Transverse colon (tissue), 4 donors: ENCODE measurements at regions not wholly inside any gene's neighbourhood (a gene's known extent, or its start where the extent isn't known, plus 50 kb on each side); places are given as distances from the start of the nearest gene placed in this dataset.

ENCODE experiments used
- DNase-seq: peaks from one replicate; pipeline ENCODE4 v3.0.0-alpha.2; 2019
- H3K27ac ChIP-seq, 4 donors: fragments of 200-600 bp; sonication (generic); 2 replicates each; pipeline ENCODE4 v1.5.1; 2016 to 2018; ENCODE audit warnings: inconsistent platforms in 4 of 4
- H3K27me3 ChIP-seq: fragments of 200-600 bp; sonication (generic); 2 replicates; pipeline ENCODE4 v1.5.1; 2017; ENCODE audit warnings: inconsistent platforms
- H3K36me3 ChIP-seq, 4 donors: fragments of 200-600 bp; sonication (generic); 2 replicates each; pipeline ENCODE4 v1.5.1; 2017 to 2019; ENCODE audit warnings: inconsistent platforms in 4 of 4
- H3K4me1 ChIP-seq, 4 donors: fragments of 200-600 bp; sonication (generic); 2 replicates each; pipeline ENCODE4 v1.5.1; 2017 to 2020; ENCODE audit warnings: inconsistent platforms in 4 of 4
- H3K4me3 ChIP-seq, 4 donors: fragments of 200-600 bp; sonication (generic); 1 replicate in 1 of 4; 2 replicates in 3 of 4; pipeline versions ENCODE4 v1.5.1 to v1.6.1; 2017 to 2019; ENCODE audit warnings: inconsistent platforms in 4 of 4
- H3K9me3 ChIP-seq, 2 donors: fragments of 200-600 bp; sonication (generic); 2 replicates each; pipeline ENCODE4 v1.5.1; 2017 to 2019; ENCODE audit warnings: inconsistent platforms in 2 of 2
- EP300 ChIP-seq: sonication (generic); formaldehyde crosslinking; IDR thresholded peaks from one replicate; pipeline ENCODE4 v1.6.1; 2017; ENCODE audit warnings: antibody characterized with exemption, low read depth
- POLR2A ChIP-seq: fragments of 450-650 bp; IDR thresholded peaks from one replicate; pipeline ENCODE4 v1.6.1; 2016; ENCODE audit warnings: antibody characterized with exemption, mild to moderate bottlenecking, moderate library complexity
- POLR2AphosphoS5 ChIP-seq, 3 donors: sonication (generic); formaldehyde crosslinking; IDR thresholded peaks; one replicate each; pipeline ENCODE4 v1.6.1; 2016; ENCODE audit warnings: antibody characterized with exemption in 3 of 3
- WGBS, 2 donors: methylation state at CpG; one replicate each; pipeline ENCODE4 v1.1.5; 2018; ENCODE audit warnings: low coverage in 1 of 2; 5-methylcytosine and 5-hydroxymethylcytosine counted together
- in situ Hi-C, 4 donors: fragments of 200-750 bp; cut with MboI; loops; one replicate each; pipeline versions ENCODE4 v1.15.0 to v1.15.1; 2017; ENCODE audit warnings: low sequenced_read_pairs in 3 of 4, low pct_ligation_motif_present in 1 of 4, low pct_unique_long_range_greater_than_20kb in 1 of 4
- intact Hi-C: fragments of 100-400 bp; cut with DNase I; formaldehyde crosslinking; loops from one replicate; pipeline ENCODE4 v1.15.1; 2023; ENCODE audit warnings: low total_unique reads
- TF ChIP-seq, protein P1 (sequence below), 5 experiments: fragments of 200-600 bp in 3 of 5; fragments of 450-650 bp in 2 of 5; sonication (generic) in 3 of 5; IDR thresholded peaks; 1 replicate in 2 of 5; 2 replicates in 3 of 5; pipeline ENCODE4 v1.5.1; 2016 to 2017; ENCODE audit warnings: antibody characterized with exemption in 5 of 5, inconsistent platforms in 3 of 5, mild to moderate bottlenecking in 2 of 5, moderate library complexity in 1 of 5

GRCh38 chr13:59303433-59303832, 860.3 kb downstream of the DIAPH3 start:
- intact Hi-C loops: no loop called here
- Histone ChIP-seq H3K36me3 (no peaks in the 10 kb centered on the region), H3K4me3 (no peak overlapping the region), H3K4me1 (no peaks in the 10 kb centered on the region), H3K27ac (no peak overlapping the region), H3K9me3 (no peaks in the 10 kb centered on the region), H3K27me3 (no peaks in the 10 kb centered on the region)
- DNase-seq: no peak
- TF ChIP-seq POLR2AphosphoS5 (IDR thresholded peaks at IDR 0.05): no peak
- TF ChIP-seq POLR2A: no peak
- no peak for TF ChIP-seq EP300
- TF ChIP-seq, protein P1, sequence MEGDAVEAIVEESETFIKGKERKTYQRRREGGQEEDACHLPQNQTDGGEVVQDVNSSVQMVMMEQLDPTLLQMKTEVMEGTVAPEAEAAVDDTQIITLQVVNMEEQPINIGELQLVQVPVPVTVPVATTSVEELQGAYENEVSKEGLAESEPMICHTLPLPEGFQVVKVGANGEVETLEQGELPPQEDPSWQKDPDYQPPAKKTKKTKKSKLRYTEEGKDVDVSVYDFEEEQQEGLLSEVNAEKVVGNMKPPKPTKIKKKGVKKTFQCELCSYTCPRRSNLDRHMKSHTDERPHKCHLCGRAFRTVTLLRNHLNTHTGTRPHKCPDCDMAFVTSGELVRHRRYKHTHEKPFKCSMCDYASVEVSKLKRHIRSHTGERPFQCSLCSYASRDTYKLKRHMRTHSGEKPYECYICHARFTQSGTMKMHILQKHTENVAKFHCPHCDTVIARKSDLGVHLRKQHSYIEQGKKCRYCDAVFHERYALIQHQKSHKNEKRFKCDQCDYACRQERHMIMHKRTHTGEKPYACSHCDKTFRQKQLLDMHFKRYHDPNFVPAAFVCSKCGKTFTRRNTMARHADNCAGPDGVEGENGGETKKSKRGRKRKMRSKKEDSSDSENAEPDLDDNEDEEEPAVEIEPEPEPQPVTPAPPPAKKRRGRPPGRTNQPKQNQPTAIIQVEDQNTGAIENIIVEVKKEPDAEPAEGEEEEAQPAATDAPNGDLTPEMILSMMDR (IDR thresholded peaks at IDR 0.05): no peak
- in situ Hi-C loops: no loop called here

- no peak overlapping the region for H3K27ac ChIP-seq
- H3K27me3 ChIP-seq: no peaks in the 10 kb centered on the region
- no peaks in the 10 kb centered on the region for H3K9me3 ChIP-seq
- no peaks in the 10 kb centered on the region for H3K36me3 ChIP-seq
- H3K4me1 ChIP-seq: no peaks in the 10 kb centered on the region
- in situ Hi-C loops: no loop called here
- intact Hi-C loops: no loop called here
- TF ChIP-seq POLR2A: no peak
- no peak for TF ChIP-seq POLR2AphosphoS5 (IDR thresholded peaks at IDR 0.05)
- TF ChIP-seq, protein P1 (IDR thresholded peaks at IDR 0.05): no peak
- no peak for TF ChIP-seq EP300
- no peak for DNase-seq
- WGBS, 2 donors: 79% methylated on average over 1 of the region's 1 CpG; no CpG with 5 or more reads in 1 of the 2 donors
- H3K4me3 ChIP-seq: no peak overlapping the region
Measured at GRCh38 chr13:59304596-59304995, 859.1 kb downstream of the DIAPH3 start.

GRCh38 chr13:59305896-59306295, 857.8 kb downstream of the DIAPH3 start:
- H3K27ac ChIP-seq: no peak overlapping the region
- no peaks in the 10 kb centered on the region for H3K9me3 ChIP-seq
- no peaks in the 10 kb centered on the region for H3K36me3 ChIP-seq
- 93% methylated on average over 4 of the region's 4 CpGs; no CpG with 5 or more reads in 1 of the 2 donors for WGBS, 2 donors
- no peaks in the 10 kb centered on the region for H3K27me3 ChIP-seq
- H3K4me3 ChIP-seq: no peak overlapping the region
- no peak for DNase-seq
- in situ Hi-C loops: no loop called here
- H3K4me1 ChIP-seq: no peaks in the 10 kb centered on the region
- TF ChIP-seq EP300 (no peak), POLR2A (no peak), POLR2AphosphoS5 (IDR thresholded peaks at IDR 0.05) (no peak)
- TF ChIP-seq, protein P1 (IDR thresholded peaks at IDR 0.05): no peak
- intact Hi-C loops: no loop called here

GRCh38 chr13:59312776-59313175, 851.0 kb downstream of the DIAPH3 start:
- no peaks in the 10 kb centered on the region for H3K36me3 ChIP-seq
- no peaks in the 10 kb centered on the region for H3K4me1 ChIP-seq
- no peak for DNase-seq
- no peaks in the 10 kb centered on the region for H3K27me3 ChIP-seq
- H3K27ac ChIP-seq: no peak overlapping the region
- no peaks in the 10 kb centered on the region for H3K9me3 ChIP-seq
- WGBS, 2 donors: 60 to 84% methylated on average over 2 to 3 of the region's 3 CpGs
- TF ChIP-seq POLR2A: no peak
- no peak for TF ChIP-seq POLR2AphosphoS5 (IDR thresholded peaks at IDR 0.05)
- TF ChIP-seq, protein P1 (IDR thresholded peaks at IDR 0.05): no peak
- no peak for TF ChIP-seq EP300
- H3K4me3 ChIP-seq: no peak overlapping the region
- intact Hi-C loops (no loop called here), in situ Hi-C loops (no loop called here)
